IMR-90 (cell line): ENCODE measurements at regions not wholly inside any gene's neighbourhood (a gene's known extent, or its start where the extent isn't known, plus 50 kb on each side); places are given as distances from the start of the nearest gene placed in this dataset.

ENCODE experiments used
- ATAC-seq: fragments of 200-7000 bp; cut with Tn5 transposase; 2 replicates; pipeline ENCODE4 v1.9.1; 2020; ENCODE audit warnings: low read depth, mild to moderate bottlenecking, moderate library complexity
- BruUV-seq: library from RNA; stranded (reverse); fragments of 400-500 nt; replicated peaks from 2 replicates; lab custom pipeline; 2021; lab: Mats Ljungman, UMichigan
- CTCF ChIA-PET: fragments of 300-600 bp; formaldehyde crosslinking; extraction: SDS; loops from one replicate; lab custom pipeline; 2021; ENCODE audit warnings: antibody characterized with exemption; lab: Yijun Ruan, JAX
- POLR2A ChIA-PET: fragments of 300-600 bp; sonication (Branson Sonifier 250); formaldehyde crosslinking; loops from one replicate; lab custom pipeline; 2022; ENCODE audit warnings: antibody characterized with exemption; ENCODE audit not compliant: unreplicated experiment; lab: Charles Lee
- DNase-seq: peaks from one replicate; pipeline ENCODE4 v3.0.0; 2013
- H2AFZ ChIP-seq: replicated peaks from 2 replicates; pipeline ENCODE3; 2013; ENCODE audit warnings: low read length, mild to moderate bottlenecking; ENCODE audit not compliant: poor library complexity
- H2AK5ac ChIP-seq: 2 replicates; pipeline ENCODE4 v1.6.1; 2013; ENCODE audit warnings: low read depth, low read length, inconsistent platforms
- H2AK9ac ChIP-seq: replicated peaks from 2 replicates; pipeline ENCODE3; 2013; ENCODE audit warnings: mild to moderate bottlenecking, low read depth, low read length, moderate library complexity; ENCODE audit not compliant: poor library complexity
- H2BK120ac ChIP-seq: 2 replicates; pipeline ENCODE4 v1.6.1; 2013; ENCODE audit warnings: low read depth, low read length, inconsistent platforms
- H2BK15ac ChIP-seq: 3 replicates; pipeline ENCODE4 v1.6.1; 2013; ENCODE audit warnings: low read depth, low read length, inconsistent platforms
- H2BK20ac ChIP-seq: 2 replicates; pipeline ENCODE4 v1.6.1; 2013; ENCODE audit warnings: low read depth, mild to moderate bottlenecking, inconsistent platforms, low read length, moderate library complexity
- H2BK5ac ChIP-seq: 2 replicates; pipeline ENCODE4 v1.6.1; 2013; ENCODE audit warnings: mild to moderate bottlenecking, low read depth, low read length, inconsistent platforms; ENCODE audit not compliant: poor library complexity, severe bottlenecking
- H3K14ac ChIP-seq: replicated peaks from 2 replicates; pipeline ENCODE4 v1.6.1; 2013; ENCODE audit warnings: low read depth, low read length, inconsistent platforms
- H3K18ac ChIP-seq: 2 replicates; pipeline ENCODE4 v1.6.1; 2013; ENCODE audit warnings: low read depth, low read length, control low read depth
- H3K23ac ChIP-seq: 2 replicates; pipeline ENCODE4 v1.6.1; 2013; ENCODE audit warnings: low read depth, low read length, inconsistent platforms
- H3K27ac ChIP-seq: 2 replicates; pipeline ENCODE4 v1.5.1; 2013; ENCODE audit warnings: mild to moderate bottlenecking, control low read depth, low read length; ENCODE audit not compliant: insufficient read depth
- H3K27me3 ChIP-seq: 2 replicates; pipeline ENCODE4 v1.6.1; 2013; ENCODE audit warnings: low read length; ENCODE audit not compliant: control insufficient read depth, insufficient read depth
- H3K36me3 ChIP-seq: 2 replicates; pipeline ENCODE4 v1.6.1; 2013; ENCODE audit warnings: low read length, mixed read lengths; ENCODE audit not compliant: control insufficient read depth, insufficient read depth
- H3K4ac ChIP-seq: 2 replicates; pipeline ENCODE4 v1.6.1; 2013; ENCODE audit warnings: low read depth, low read length, inconsistent platforms
- H3K4me1 ChIP-seq: 2 replicates; pipeline ENCODE4 v1.6.1; 2013; ENCODE audit warnings: low read length, mixed read lengths; ENCODE audit not compliant: control insufficient read depth, insufficient read depth
- H3K4me2 ChIP-seq: 2 replicates; pipeline ENCODE4 v1.6.1; 2013; ENCODE audit warnings: low read depth, mild to moderate bottlenecking, control low read depth, low read length, moderate library complexity
- H3K4me3 ChIP-seq: 2 replicates; pipeline ENCODE4 v1.5.1; 2013; ENCODE audit warnings: low read depth, mild to moderate bottlenecking, control low read depth, low read length, moderate library complexity; ENCODE audit not compliant: insufficient read depth
- H3K56ac ChIP-seq: 2 replicates; pipeline ENCODE4 v1.6.1; 2013; ENCODE audit warnings: low read length, inconsistent platforms; ENCODE audit not compliant: insufficient read depth; ENCODE audit errors: extremely low read depth
- H3K79me1 ChIP-seq, 2 experiments: 2 replicates each; pipeline ENCODE4 v1.6.1; 2013; ENCODE audit warnings: low read length in 2 of 2, inconsistent platforms in 1 of 2, low read depth in 1 of 2
- H3K9ac ChIP-seq: 2 replicates; pipeline ENCODE4 v1.6.1; 2013; ENCODE audit warnings: low read depth, low read length, control low read depth
- H3K9me1 ChIP-seq: 2 replicates; pipeline ENCODE4 v1.6.1; 2013; ENCODE audit warnings: low read length, inconsistent platforms; ENCODE audit not compliant: insufficient read depth
- H3K9me3 ChIP-seq: 2 replicates; pipeline ENCODE4 v1.6.1; 2013; ENCODE audit warnings: low read length; ENCODE audit not compliant: control insufficient read depth, insufficient read depth
- H4K20me1 ChIP-seq: 2 replicates; pipeline ENCODE4 v1.6.1; 2013; ENCODE audit warnings: low read length, inconsistent platforms; ENCODE audit not compliant: insufficient read depth
- H4K5ac ChIP-seq: 2 replicates; pipeline ENCODE4 v1.6.1; 2013; ENCODE audit warnings: mild to moderate bottlenecking, low read depth, low read length, control low read depth
- H4K8ac ChIP-seq, 2 experiments: 2 replicates each; pipeline ENCODE4 v1.6.1; 2013; ENCODE audit warnings: low read depth in 2 of 2, low read length in 2 of 2, control low read depth in 1 of 2, inconsistent platforms in 1 of 2
- H4K91ac ChIP-seq: 2 replicates; pipeline ENCODE4 v1.6.1; 2013; ENCODE audit warnings: low read depth, low read length, inconsistent platforms; ENCODE audit not compliant: insufficient read depth
- CHD1 ChIP-seq: IDR thresholded peaks from 2 replicates; pipeline ENCODE4 v1.6.1; 2012; ENCODE audit warnings: low read depth, low read length, improper control_type of control experiment
- MAFK ChIP-seq: IDR thresholded peaks from 2 replicates; pipeline ENCODE4 v1.6.1; 2012; ENCODE audit warnings: low read depth, low read length, improper control_type of control experiment
- WGBS, 2 experiments: methylation state at CpG; one replicate each; pipeline versions ENCODE4 v1.1.5 to v1.1.7; 2013; ENCODE audit warnings: missing lambda C conversion rate in 2 of 2; ENCODE audit not compliant: insufficient read length in 1 of 2; ENCODE audit errors: extremely low coverage in 2 of 2; 5-methylcytosine and 5-hydroxymethylcytosine counted together
- dilution Hi-C: fragments of 300-500 bp; cut with HindIII; formaldehyde crosslinking; loops from one replicate; pipeline ENCODE4 v1.14.3; 2018; ENCODE audit warnings: low sequenced_read_pairs; ENCODE audit not compliant: unreplicated experiment
- in situ Hi-C: fragments of 300-500 bp; cut with MboI; formaldehyde crosslinking; loops from 3 replicates; pipeline ENCODE4 v1.14.3; 2019; ENCODE audit warnings: low sequenced_read_pairs, inconsistent platforms, mixed read lengths
- intact Hi-C: fragments of 100-400 bp; cut with micrococcal nuclease; formaldehyde crosslinking; loops from 2 replicates; pipeline ENCODE4 v1.10.0; 2022

- TF ChIP-seq MAFK (no peak), CHD1 (no peak)
- intact Hi-C loops (no loop called here), in situ Hi-C loops (no loop called here), dilution Hi-C loops (no loop called here)
- no peak overlapping the region for H2BK20ac ChIP-seq
- H3K4me2 ChIP-seq, result no peak overlapping the region
- H3K4ac ChIP-seq, result no peak overlapping the region
- ChIA-PET POLR2A (no interaction called here), CTCF (no interaction called here)
- no peaks in the 10 kb centered on the region for H3K27me3 ChIP-seq
- H3K36me3 ChIP-seq, result no peaks in the 10 kb centered on the region
- H3K27ac ChIP-seq, result no peak overlapping the region
- H3K56ac ChIP-seq, result no peak overlapping the region
- DNase-seq (no peak), ATAC-seq (no peak)
- no peak overlapping the region for H3K9ac ChIP-seq
- no peak overlapping the region for H2BK15ac ChIP-seq
- H3K18ac ChIP-seq, result no peak overlapping the region
- no peaks in the 10 kb centered on the region for H3K9me1 ChIP-seq
- H2BK120ac ChIP-seq, result no peak overlapping the region
- H3K4me3 ChIP-seq, result no peak overlapping the region
- H2AK5ac ChIP-seq, result no peak overlapping the region
- H2AK9ac ChIP-seq, result no peak overlapping the region
- no peaks in the 10 kb centered on the region for H4K20me1 ChIP-seq
- no peaks in the 10 kb centered on the region for H3K4me1 ChIP-seq
- H2AFZ ChIP-seq, result no peak overlapping the region
- no peaks in the 10 kb centered on the region for H3K79me1 ChIP-seq
- H3K14ac ChIP-seq, result no peak overlapping the region
- no peak overlapping the region for H4K5ac ChIP-seq
- no peak overlapping the region for H4K8ac ChIP-seq
- no peak overlapping the region for H3K23ac ChIP-seq
- H4K91ac ChIP-seq, result no peak overlapping the region
- no TSS peak for BruUV-seq
- WGBS, 2 experiments, result 57% methylated on average over 1 of the region's 4 CpGs; no CpG with 5 or more reads in 1 of the 2 experiments
- no peaks in the 10 kb centered on the region; the same call in 1 of the 2 replicates for H3K9me3 ChIP-seq
- no peak overlapping the region for H2BK5ac ChIP-seq
Observed at GRCh38 chr1:165994107-165994506, 166.7 kb downstream of the UCK2 start.
